ENCODE measurements at regions not wholly inside any gene's neighbourhood (a gene's known extent, or its start where the extent isn't known, plus 50 kb on each side); places are given as distances from the start of the nearest gene placed in this dataset.
A peak's percentile ranks its signal among the peaks of the same experiment; 100 is the strongest.

- DNase-seq (ENCODE audit: low read depth): peak; percentile 64
- H3K4me3 ChIP-seq (ENCODE audit: low read length): peak overlapping the region; percentile 36
- TF ChIP-seq CTCF (conservative IDR thresholded peaks at IDR 0.05; ENCODE audit: low read length): no peak
Measured at GRCh38 chr16:14362774-14363371, 267.2 kb downstream of the PARN start.

DNA sequence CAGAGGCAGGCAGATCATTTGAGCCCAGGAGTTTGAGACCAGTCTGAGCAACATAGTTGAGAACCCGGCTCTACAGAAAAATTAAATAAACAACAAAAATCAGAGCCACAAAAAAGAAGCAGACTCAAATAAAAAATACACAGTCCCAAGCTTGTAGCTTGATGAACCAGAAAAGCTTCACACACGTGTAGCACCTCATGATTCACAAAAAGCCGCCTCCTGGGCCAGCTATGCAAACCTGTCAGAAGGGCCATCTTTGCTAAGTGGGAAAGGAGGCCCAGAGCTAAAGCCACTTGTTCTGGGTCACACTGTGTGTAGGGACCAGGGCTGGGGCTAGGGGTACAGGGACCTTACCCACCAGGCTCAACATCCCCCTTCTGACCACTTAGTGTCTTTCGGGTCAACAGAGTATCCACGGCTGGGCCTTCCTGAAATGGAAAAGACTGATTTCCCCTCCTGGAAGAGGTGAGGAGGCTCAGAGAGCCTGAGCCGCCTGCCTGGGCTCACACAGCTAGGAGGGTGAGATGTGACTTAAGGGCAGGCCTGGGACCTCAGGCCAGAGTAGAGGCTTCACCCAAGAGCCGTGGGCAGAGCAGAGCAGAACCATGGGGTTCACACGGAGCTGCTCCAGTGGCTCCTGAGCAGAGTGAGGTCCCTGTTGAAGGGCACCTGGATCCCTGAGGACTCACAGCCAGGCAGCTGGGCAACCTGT is 269.6 kb downstream of the PARN start:
- H3K4me3 ChIP-seq (ENCODE audit: low read length): no peak overlapping the region
- no peak for DNase-seq (ENCODE audit: low read depth)
- TF ChIP-seq CTCF (conservative IDR thresholded peaks at IDR 0.05; ENCODE audit: low read length): no peak

DNA sequence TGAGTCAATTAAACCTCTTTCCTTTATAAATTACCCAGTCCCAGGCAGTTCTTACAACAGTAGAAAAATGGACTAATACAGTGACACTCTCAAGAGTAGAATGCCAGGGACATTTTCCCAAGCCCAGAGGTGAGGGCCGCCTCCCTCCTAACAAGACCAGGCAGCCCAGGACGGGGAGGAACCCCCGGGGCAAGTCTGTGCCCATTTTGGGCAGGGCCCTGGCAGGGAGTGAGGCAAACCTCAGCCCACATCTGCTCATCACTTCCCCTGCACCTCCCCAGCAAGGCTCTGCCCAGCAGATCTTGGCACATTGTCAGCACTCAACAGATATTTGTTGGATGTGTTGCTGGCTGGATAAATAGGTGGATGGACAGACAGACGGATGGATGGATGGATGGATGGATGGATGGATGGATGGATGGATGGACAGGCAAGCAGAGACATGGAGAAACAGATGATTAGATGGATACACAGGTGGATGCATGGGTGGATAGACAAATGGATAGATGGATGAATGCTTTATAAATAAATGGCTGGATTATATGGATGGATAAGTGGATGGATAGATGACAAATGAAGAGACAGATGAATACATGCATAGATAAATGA is 271.3 kb downstream of the PARN start:
- no peak for TF ChIP-seq CTCF (conservative IDR thresholded peaks at IDR 0.05; ENCODE audit: low read length)
- no peak overlapping the region for H3K4me3 ChIP-seq (ENCODE audit: low read length)
- no peak for DNase-seq (ENCODE audit: low read depth)

- DNase-seq (ENCODE audit: low read depth): no peak
- H3K4me3 ChIP-seq (ENCODE audit: low read length): no peak overlapping the region
- no peak for TF ChIP-seq CTCF (conservative IDR thresholded peaks at IDR 0.05; ENCODE audit: low read length)
Measured at GRCh38 chr16:14357328-14357727, 272.7 kb downstream of the PARN start.

GRCh38 chr16:14356064-14356463 is 274.0 kb downstream of the PARN start:
- no peak overlapping the region for H3K4me3 ChIP-seq (ENCODE audit: low read length)
- TF ChIP-seq CTCF (conservative IDR thresholded peaks at IDR 0.05; ENCODE audit: low read length): no peak
- no peak for DNase-seq (ENCODE audit: low read depth)

DNA sequence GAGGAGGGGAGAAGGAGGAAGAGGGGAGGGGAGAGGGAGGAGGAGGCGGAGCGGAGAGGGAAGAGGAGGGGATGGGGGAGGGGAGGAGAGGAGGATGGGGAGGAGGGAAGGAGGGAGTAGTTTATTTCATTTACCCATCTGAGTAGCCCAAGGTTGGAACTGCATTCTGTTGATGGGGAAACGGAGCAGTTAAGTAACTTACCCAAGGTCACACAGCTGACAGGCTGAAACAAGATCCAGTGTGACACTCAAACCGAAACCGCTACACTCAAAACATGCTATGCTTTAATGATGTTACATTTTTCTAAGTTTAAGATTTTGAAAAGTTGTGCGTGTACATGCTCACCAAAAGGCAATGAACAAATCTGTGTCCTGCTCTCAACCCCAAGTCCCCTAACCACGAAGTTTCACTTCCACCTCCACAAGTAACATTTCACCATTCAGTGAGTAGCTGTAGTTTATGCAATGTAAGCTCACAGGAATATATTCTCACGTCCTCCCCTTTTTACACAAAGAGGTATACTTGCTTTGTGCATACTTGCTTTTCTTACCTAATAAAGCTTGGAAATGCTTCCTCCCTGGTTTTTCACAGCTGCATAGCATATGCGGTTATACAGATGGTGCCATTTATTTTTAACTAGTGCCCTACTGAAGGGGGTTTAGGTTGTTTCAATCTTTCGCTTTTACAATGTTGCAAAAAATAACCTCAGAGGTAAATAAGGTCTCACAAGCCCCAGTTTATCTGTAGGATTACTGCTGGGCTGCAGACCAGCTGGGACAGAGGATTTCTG is 275.3 kb downstream of the PARN start:
- DNase-seq (ENCODE audit: low read depth): peak; percentile 65
- H3K4me3 ChIP-seq (ENCODE audit: low read length): peak overlapping the region; percentile 38
- TF ChIP-seq CTCF (conservative IDR thresholded peaks at IDR 0.05; ENCODE audit: low read length): no peak
